IMR-90 (cell line): ENCODE measurements at regions not wholly inside any gene's neighbourhood (a gene's known extent, or its start where the extent isn't known, plus 50 kb on each side); places are given as distances from the start of the nearest gene placed in this dataset.

Source experiments
- ATAC-seq: fragments of 200-7000 bp; cut with Tn5 transposase; 2 replicates; pipeline ENCODE4 v1.9.1; 2020; ENCODE audit warnings: low read depth, mild to moderate bottlenecking, moderate library complexity
- BruUV-seq: library from RNA; stranded (reverse); fragments of 400-500 nt; replicated peaks from 2 replicates; lab custom pipeline; 2021; lab: Mats Ljungman, UMichigan
- CTCF ChIA-PET: fragments of 300-600 bp; formaldehyde crosslinking; extraction: SDS; loops from one replicate; lab custom pipeline; 2021; ENCODE audit warnings: antibody characterized with exemption; lab: Yijun Ruan, JAX
- POLR2A ChIA-PET: fragments of 300-600 bp; sonication (Branson Sonifier 250); formaldehyde crosslinking; loops from one replicate; lab custom pipeline; 2022; ENCODE audit warnings: antibody characterized with exemption; ENCODE audit not compliant: unreplicated experiment; lab: Charles Lee
- DNase-seq: peaks from one replicate; pipeline ENCODE4 v3.0.0; 2013
- H2AFZ ChIP-seq: replicated peaks from 2 replicates; pipeline ENCODE3; 2013; ENCODE audit warnings: low read length, mild to moderate bottlenecking; ENCODE audit not compliant: poor library complexity
- H2AK5ac ChIP-seq: 2 replicates; pipeline ENCODE4 v1.6.1; 2013; ENCODE audit warnings: low read depth, low read length, inconsistent platforms
- H2AK9ac ChIP-seq: replicated peaks from 2 replicates; pipeline ENCODE3; 2013; ENCODE audit warnings: mild to moderate bottlenecking, low read depth, low read length, moderate library complexity; ENCODE audit not compliant: poor library complexity
- H2BK120ac ChIP-seq: 2 replicates; pipeline ENCODE4 v1.6.1; 2013; ENCODE audit warnings: low read depth, low read length, inconsistent platforms
- H2BK15ac ChIP-seq: 3 replicates; pipeline ENCODE4 v1.6.1; 2013; ENCODE audit warnings: low read depth, low read length, inconsistent platforms
- H2BK20ac ChIP-seq: 2 replicates; pipeline ENCODE4 v1.6.1; 2013; ENCODE audit warnings: low read depth, mild to moderate bottlenecking, inconsistent platforms, low read length, moderate library complexity
- H2BK5ac ChIP-seq: 2 replicates; pipeline ENCODE4 v1.6.1; 2013; ENCODE audit warnings: mild to moderate bottlenecking, low read depth, low read length, inconsistent platforms; ENCODE audit not compliant: poor library complexity, severe bottlenecking
- H3K14ac ChIP-seq: replicated peaks from 2 replicates; pipeline ENCODE4 v1.6.1; 2013; ENCODE audit warnings: low read depth, low read length, inconsistent platforms
- H3K18ac ChIP-seq: 2 replicates; pipeline ENCODE4 v1.6.1; 2013; ENCODE audit warnings: low read depth, low read length, control low read depth
- H3K23ac ChIP-seq: 2 replicates; pipeline ENCODE4 v1.6.1; 2013; ENCODE audit warnings: low read depth, low read length, inconsistent platforms
- H3K27ac ChIP-seq: 2 replicates; pipeline ENCODE4 v1.5.1; 2013; ENCODE audit warnings: mild to moderate bottlenecking, control low read depth, low read length; ENCODE audit not compliant: insufficient read depth
- H3K27me3 ChIP-seq: 2 replicates; pipeline ENCODE4 v1.6.1; 2013; ENCODE audit warnings: low read length; ENCODE audit not compliant: control insufficient read depth, insufficient read depth
- H3K36me3 ChIP-seq: 2 replicates; pipeline ENCODE4 v1.6.1; 2013; ENCODE audit warnings: low read length, mixed read lengths; ENCODE audit not compliant: control insufficient read depth, insufficient read depth
- H3K4ac ChIP-seq: 2 replicates; pipeline ENCODE4 v1.6.1; 2013; ENCODE audit warnings: low read depth, low read length, inconsistent platforms
- H3K4me1 ChIP-seq: 2 replicates; pipeline ENCODE4 v1.6.1; 2013; ENCODE audit warnings: low read length, mixed read lengths; ENCODE audit not compliant: control insufficient read depth, insufficient read depth
- H3K4me2 ChIP-seq: 2 replicates; pipeline ENCODE4 v1.6.1; 2013; ENCODE audit warnings: low read depth, mild to moderate bottlenecking, control low read depth, low read length, moderate library complexity
- H3K4me3 ChIP-seq: 2 replicates; pipeline ENCODE4 v1.5.1; 2013; ENCODE audit warnings: low read depth, mild to moderate bottlenecking, control low read depth, low read length, moderate library complexity; ENCODE audit not compliant: insufficient read depth
- H3K56ac ChIP-seq: 2 replicates; pipeline ENCODE4 v1.6.1; 2013; ENCODE audit warnings: low read length, inconsistent platforms; ENCODE audit not compliant: insufficient read depth; ENCODE audit errors: extremely low read depth
- H3K79me1 ChIP-seq, 2 experiments: 2 replicates each; pipeline ENCODE4 v1.6.1; 2013; ENCODE audit warnings: low read length in 2 of 2, inconsistent platforms in 1 of 2, low read depth in 1 of 2
- H3K9ac ChIP-seq: 2 replicates; pipeline ENCODE4 v1.6.1; 2013; ENCODE audit warnings: low read depth, low read length, control low read depth
- H3K9me1 ChIP-seq: 2 replicates; pipeline ENCODE4 v1.6.1; 2013; ENCODE audit warnings: low read length, inconsistent platforms; ENCODE audit not compliant: insufficient read depth
- H3K9me3 ChIP-seq: 2 replicates; pipeline ENCODE4 v1.6.1; 2013; ENCODE audit warnings: low read length; ENCODE audit not compliant: control insufficient read depth, insufficient read depth
- H4K20me1 ChIP-seq: 2 replicates; pipeline ENCODE4 v1.6.1; 2013; ENCODE audit warnings: low read length, inconsistent platforms; ENCODE audit not compliant: insufficient read depth
- H4K5ac ChIP-seq: 2 replicates; pipeline ENCODE4 v1.6.1; 2013; ENCODE audit warnings: mild to moderate bottlenecking, low read depth, low read length, control low read depth
- H4K8ac ChIP-seq, 2 experiments: 2 replicates each; pipeline ENCODE4 v1.6.1; 2013; ENCODE audit warnings: low read depth in 2 of 2, low read length in 2 of 2, control low read depth in 1 of 2, inconsistent platforms in 1 of 2
- H4K91ac ChIP-seq: 2 replicates; pipeline ENCODE4 v1.6.1; 2013; ENCODE audit warnings: low read depth, low read length, inconsistent platforms; ENCODE audit not compliant: insufficient read depth
- BHLHE40 ChIP-seq: fragments of 150-350 bp; IDR thresholded peaks from 2 replicates; pipeline ENCODE4 v1.6.1; 2016; ENCODE audit warnings: mild to moderate bottlenecking, low read depth, low read length
- CEBPB ChIP-seq: IDR thresholded peaks from 2 replicates; pipeline ENCODE4 v1.6.1; 2012; ENCODE audit warnings: low read depth, low read length, improper control_type of control experiment
- CHD1 ChIP-seq: IDR thresholded peaks from 2 replicates; pipeline ENCODE4 v1.6.1; 2012; ENCODE audit warnings: low read depth, low read length, improper control_type of control experiment
- CTCF ChIP-seq: conservative IDR thresholded peaks from 2 replicates; pipeline ENCODE4 v1.5.1; 2012; ENCODE audit warnings: mild to moderate bottlenecking, low read depth, low read length, improper control_type of control experiment
- ELK1 ChIP-seq: fragments of 150-350 bp; IDR thresholded peaks from 2 replicates; pipeline ENCODE4 v1.6.1; 2016; ENCODE audit warnings: low read depth, mild to moderate bottlenecking, low read length, moderate library complexity, borderline replicate concordance
- FOS ChIP-seq: fragments of 150-350 bp; IDR thresholded peaks from 2 replicates; pipeline ENCODE4 v1.6.1; 2016; ENCODE audit warnings: low read depth, low read length
- MAFK ChIP-seq: IDR thresholded peaks from 2 replicates; pipeline ENCODE4 v1.6.1; 2012; ENCODE audit warnings: low read depth, low read length, improper control_type of control experiment
- MAZ ChIP-seq: IDR thresholded peaks from 2 replicates; pipeline ENCODE4 v1.6.1; 2012; ENCODE audit warnings: low read depth, mild to moderate bottlenecking, low read length, improper control_type of control experiment, moderate library complexity, borderline replicate concordance
- MXI1 ChIP-seq: IDR thresholded peaks from 2 replicates; pipeline ENCODE4 v1.6.1; 2012; ENCODE audit warnings: low read depth, mild to moderate bottlenecking, low read length, moderate library complexity, borderline replicate concordance
- NFE2L2 ChIP-seq: fragments of 150-350 bp; IDR thresholded peaks from 2 replicates; pipeline ENCODE4 v1.6.1; 2016; ENCODE audit warnings: low read depth, mild to moderate bottlenecking, low read length
- POLR2A ChIP-seq: IDR thresholded peaks from 2 replicates; pipeline ENCODE4 v1.6.1; 2012; ENCODE audit warnings: mild to moderate bottlenecking, low read depth, low read length
- RAD21 ChIP-seq: IDR thresholded peaks from 2 replicates; pipeline ENCODE4 v1.6.1; 2012; ENCODE audit warnings: low read length, improper control_type of control experiment
- RCOR1 ChIP-seq: IDR thresholded peaks from 2 replicates; pipeline ENCODE4 v1.6.1; 2012; ENCODE audit warnings: mild to moderate bottlenecking, low read length, improper control_type of control experiment; ENCODE audit not compliant: insufficient replicate concordance
- RFX5 ChIP-seq: IDR thresholded peaks from 2 replicates; pipeline ENCODE4 v1.8.0; 2012; ENCODE audit warnings: low read depth, mild to moderate bottlenecking, low read length, moderate library complexity
- SMC3 ChIP-seq: fragments of 150-350 bp; IDR thresholded peaks from 2 replicates; pipeline ENCODE4 v1.6.1; 2016; ENCODE audit warnings: low read depth, mild to moderate bottlenecking, antibody characterized with exemption, low read length, moderate library complexity
- USF2 ChIP-seq: fragments of 150-350 bp; IDR thresholded peaks from 2 replicates; pipeline ENCODE4 v1.6.1; 2017; ENCODE audit warnings: mild to moderate bottlenecking, antibody characterized with exemption, low read length, low read depth
- WGBS, 2 experiments: methylation state at CpG; one replicate each; pipeline versions ENCODE4 v1.1.5 to v1.1.7; 2013; ENCODE audit warnings: missing lambda C conversion rate in 2 of 2; ENCODE audit not compliant: insufficient read length in 1 of 2; ENCODE audit errors: extremely low coverage in 2 of 2; 5-methylcytosine and 5-hydroxymethylcytosine counted together
- dilution Hi-C: fragments of 300-500 bp; cut with HindIII; formaldehyde crosslinking; loops from one replicate; pipeline ENCODE4 v1.14.3; 2018; ENCODE audit warnings: low sequenced_read_pairs; ENCODE audit not compliant: unreplicated experiment
- in situ Hi-C: fragments of 300-500 bp; cut with MboI; formaldehyde crosslinking; loops from 3 replicates; pipeline ENCODE4 v1.14.3; 2019; ENCODE audit warnings: low sequenced_read_pairs, inconsistent platforms, mixed read lengths
- intact Hi-C: fragments of 100-400 bp; cut with micrococcal nuclease; formaldehyde crosslinking; loops from 2 replicates; pipeline ENCODE4 v1.10.0; 2022

- H2AFZ ChIP-seq = no peak overlapping the region
- H2BK20ac ChIP-seq = no peak overlapping the region
- H3K9me1 ChIP-seq = no peaks in the 10 kb centered on the region
- H2BK5ac ChIP-seq = no peak overlapping the region
- H3K4me3 ChIP-seq = no peak overlapping the region
- no peak overlapping the region for H2BK120ac ChIP-seq
- dilution Hi-C loops (no loop called here), in situ Hi-C loops (no loop called here), intact Hi-C loops (no loop called here)
- no peak overlapping the region for H3K14ac ChIP-seq
- DNase-seq (no peak), ATAC-seq (no peak)
- no peak overlapping the region for H2AK9ac ChIP-seq
- no TSS peak for BruUV-seq
- ChIA-PET CTCF (interaction anchor here (0.8 kb wide), 1 partner anchor 23 kb away, joined by 6 read pairs; no protein-coding TSS in a partner anchor), POLR2A (no interaction called here)
- no peak overlapping the region for H3K18ac ChIP-seq
- no peak overlapping the region for H4K5ac ChIP-seq
- no peaks in the 10 kb centered on the region for H3K79me1 ChIP-seq
- no CpG with 5 or more reads among the region's 2 CpGs for WGBS, 2 experiments
- H3K27ac ChIP-seq = no peak overlapping the region
- no peak for TF ChIP-seq MAZ
- TF ChIP-seq ELK1 = no peak
- TF ChIP-seq USF2 = no peak
- no peak for TF ChIP-seq BHLHE40
- no peak for TF ChIP-seq MAFK
- TF ChIP-seq RAD21 = no peak
- no peak for TF ChIP-seq MXI1
- TF ChIP-seq CTCF = no peak
- no peak for TF ChIP-seq POLR2A
- no peak for TF ChIP-seq RFX5
- TF ChIP-seq CHD1 = no peak
- TF ChIP-seq RCOR1 = no peak
- TF ChIP-seq CEBPB = no peak
- TF ChIP-seq SMC3 = no peak
- TF ChIP-seq FOS = no peak
- no peak for TF ChIP-seq NFE2L2
- no peak overlapping the region for H3K4ac ChIP-seq
- no peak overlapping the region for H2AK5ac ChIP-seq
- H3K23ac ChIP-seq = no peak overlapping the region
- H3K4me1 ChIP-seq = no peaks in the 10 kb centered on the region
- H3K27me3 ChIP-seq = no peaks in the 10 kb centered on the region
- H3K9ac ChIP-seq = no peak overlapping the region
- H2BK15ac ChIP-seq = no peak overlapping the region
- H3K56ac ChIP-seq = no peak overlapping the region
- H4K8ac ChIP-seq = no peak overlapping the region
- peaks cover 4% of the 10 kb centered on the region for H3K9me3 ChIP-seq
- no peaks in the 10 kb centered on the region for H4K20me1 ChIP-seq
- no peak overlapping the region for H3K4me2 ChIP-seq
- H3K36me3 ChIP-seq = no peaks in the 10 kb centered on the region
- no peak overlapping the region for H4K91ac ChIP-seq
Observed at GRCh38 chr16:59108374-59108773, 374.3 kb upstream of the GOT2 start.
